NB4 (cell line): ENCODE measurements at regions not wholly inside any gene's neighbourhood (a gene's known extent, or its start where the extent isn't known, plus 50 kb on each side); places are given as distances from the start of the nearest gene placed in this dataset.

Source experiments
- MYC ChIP-seq: IDR thresholded peaks from 2 replicates; pipeline ENCODE4 v1.6.1; 2011; ENCODE audit warnings: low read depth, low read length
- POLR2A ChIP-seq: IDR thresholded peaks from 2 replicates; pipeline ENCODE4 v1.6.1; 2011; ENCODE audit warnings: mild to moderate bottlenecking; ENCODE audit not compliant: insufficient read length; ENCODE audit errors: extremely low read depth
- TF ChIP-seq, protein P1 (sequence below): IDR thresholded peaks from one replicate; pipeline ENCODE4 v1.5.1; 2012; ENCODE audit warnings: low read depth, low read length
- TF ChIP-seq, protein P2 (sequence below): IDR thresholded peaks from 2 replicates; pipeline ENCODE4 v1.6.1; 2011; ENCODE audit warnings: low read depth, low read length

DNA sequence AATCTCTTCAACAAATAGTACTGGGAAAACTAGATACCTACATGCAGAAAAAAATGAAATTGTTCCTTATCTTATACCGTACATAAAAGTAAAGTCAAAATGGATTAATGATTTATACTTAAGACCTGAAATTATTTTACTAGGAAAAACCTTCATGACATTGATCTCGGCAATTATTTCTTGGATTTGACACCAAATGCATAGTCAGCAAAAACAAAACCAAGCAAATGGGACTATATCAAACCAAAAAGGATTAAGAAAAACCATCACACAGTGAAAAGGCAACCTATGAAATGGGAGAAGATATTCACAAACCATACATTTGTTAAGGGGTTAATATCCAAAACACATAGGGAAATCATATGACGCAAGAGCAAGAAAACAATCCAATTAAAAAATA is 433.6 kb downstream of the LRATD1 start:
- TF ChIP-seq, protein P1, sequence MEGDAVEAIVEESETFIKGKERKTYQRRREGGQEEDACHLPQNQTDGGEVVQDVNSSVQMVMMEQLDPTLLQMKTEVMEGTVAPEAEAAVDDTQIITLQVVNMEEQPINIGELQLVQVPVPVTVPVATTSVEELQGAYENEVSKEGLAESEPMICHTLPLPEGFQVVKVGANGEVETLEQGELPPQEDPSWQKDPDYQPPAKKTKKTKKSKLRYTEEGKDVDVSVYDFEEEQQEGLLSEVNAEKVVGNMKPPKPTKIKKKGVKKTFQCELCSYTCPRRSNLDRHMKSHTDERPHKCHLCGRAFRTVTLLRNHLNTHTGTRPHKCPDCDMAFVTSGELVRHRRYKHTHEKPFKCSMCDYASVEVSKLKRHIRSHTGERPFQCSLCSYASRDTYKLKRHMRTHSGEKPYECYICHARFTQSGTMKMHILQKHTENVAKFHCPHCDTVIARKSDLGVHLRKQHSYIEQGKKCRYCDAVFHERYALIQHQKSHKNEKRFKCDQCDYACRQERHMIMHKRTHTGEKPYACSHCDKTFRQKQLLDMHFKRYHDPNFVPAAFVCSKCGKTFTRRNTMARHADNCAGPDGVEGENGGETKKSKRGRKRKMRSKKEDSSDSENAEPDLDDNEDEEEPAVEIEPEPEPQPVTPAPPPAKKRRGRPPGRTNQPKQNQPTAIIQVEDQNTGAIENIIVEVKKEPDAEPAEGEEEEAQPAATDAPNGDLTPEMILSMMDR, result no peak
- no peak for TF ChIP-seq POLR2A
- TF ChIP-seq MYC, result no peak
- TF ChIP-seq, protein P2, sequence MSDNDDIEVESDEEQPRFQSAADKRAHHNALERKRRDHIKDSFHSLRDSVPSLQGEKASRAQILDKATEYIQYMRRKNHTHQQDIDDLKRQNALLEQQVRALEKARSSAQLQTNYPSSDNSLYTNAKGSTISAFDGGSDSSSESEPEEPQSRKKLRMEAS, result no peak
